T-helper 1 cell (primary cell): ENCODE measurements at regions not wholly inside any gene's neighbourhood (a gene's known extent, or its start where the extent isn't known, plus 50 kb on each side); places are given as distances from the start of the nearest gene placed in this dataset.

Source experiments
- DNase-seq, 5 donors: peaks; one replicate each; pipeline ENCODE4 v3.0.0-alpha.2; 2012 to 2020

GRCh38 chr5:98997000-98997399 is 68.2 kb upstream of the CHD1 start:
- DNase-seq = no peak

- no peak for DNase-seq
These were observed 65.8 kb upstream of the CHD1 start for GRCh38 chr5:98994611-98995010.

GRCh38 chr5:98993512-98993911 is 64.7 kb upstream of the CHD1 start:
- DNase-seq = no peak

DNA sequence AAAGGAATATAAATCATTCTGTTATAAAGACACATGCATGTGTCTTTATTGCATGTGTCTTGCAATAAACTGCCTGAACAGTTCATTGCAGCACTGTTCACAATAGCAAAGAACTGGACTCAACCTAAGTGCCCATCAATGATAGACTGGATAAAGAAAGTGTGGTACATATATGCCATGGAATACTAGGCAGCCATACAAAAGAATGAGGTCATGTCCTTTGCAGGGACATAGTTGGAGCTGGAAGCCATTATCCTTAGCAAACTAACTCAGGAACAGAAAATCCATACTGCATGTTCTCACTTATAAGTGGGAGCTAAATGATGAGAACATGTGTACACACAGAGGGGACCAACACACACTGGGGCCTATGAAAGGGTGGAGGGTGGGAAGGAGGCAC is 63.7 kb upstream of the CHD1 start:
- no peak for DNase-seq

DNA sequence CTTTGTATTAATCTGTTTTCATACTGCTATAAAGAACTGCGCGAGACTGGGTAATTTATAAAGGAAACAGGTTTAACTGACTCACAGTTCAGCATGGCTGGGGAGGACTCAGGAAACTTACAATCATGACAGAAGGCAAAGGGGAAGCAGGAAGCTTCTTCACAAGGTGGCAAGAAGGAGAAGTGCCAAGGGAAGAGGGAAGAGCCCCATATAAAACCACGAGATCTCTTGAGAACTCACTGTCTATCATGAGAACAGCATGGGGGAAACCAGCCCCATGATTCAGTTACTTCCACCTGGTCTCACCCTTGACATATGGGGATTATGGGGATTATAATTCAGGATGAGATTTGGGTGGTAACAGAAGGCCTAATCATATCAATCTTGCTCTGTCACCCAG is 60.9 kb upstream of the CHD1 start:
- no peak for DNase-seq

DNA sequence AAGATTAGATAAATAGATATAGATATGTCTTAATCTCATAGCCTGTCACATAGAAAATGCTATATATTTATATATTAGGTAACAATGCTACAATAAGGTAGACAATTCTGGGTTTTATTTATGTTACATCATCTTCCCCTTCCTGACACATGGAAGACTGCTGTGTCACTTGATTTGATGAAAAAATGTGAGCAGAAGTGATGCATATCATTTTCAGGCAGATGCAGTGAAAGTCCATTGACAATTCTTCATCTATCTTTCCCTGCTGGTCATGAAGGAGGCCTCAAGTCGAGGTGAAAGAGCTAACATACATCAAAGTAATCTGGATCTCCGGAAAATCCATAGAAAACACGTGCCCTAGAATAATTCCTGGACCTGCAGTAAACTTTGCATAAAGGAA is 57.8 kb upstream of the CHD1 start:
- no peak for DNase-seq

- DNase-seq = no peak
These were observed 54.1 kb upstream of the CHD1 start for GRCh38 chr5:98982880-98983279.
